DND-41 (cell line): ENCODE measurements at regions not wholly inside any gene's neighbourhood (a gene's known extent, or its start where the extent isn't known, plus 50 kb on each side); places are given as distances from the start of the nearest gene placed in this dataset.
"Not testable (repeated sequence)": the region's sequence is repeated elsewhere in the genome, so short reads cannot be mapped to it uniquely, and the experiment has no call there.

Experiments used
- EZH2 ChIP-seq: IDR thresholded peaks from 3 replicates; pipeline ENCODE4 v1.6.1; 2012; ENCODE audit warnings: borderline replicate concordance, low read depth, mild to moderate bottlenecking, moderate library complexity, low read length, inconsistent platforms; ENCODE audit not compliant: severe bottlenecking
- TF ChIP-seq, protein P1 (sequence below): IDR thresholded peaks from 2 replicates; pipeline ENCODE4 v1.5.1; 2012; ENCODE audit warnings: borderline replicate concordance, low read length, moderate library complexity, mild to moderate bottlenecking; ENCODE audit not compliant: poor library complexity, severe bottlenecking; ENCODE audit errors: extremely low read depth

DNA sequence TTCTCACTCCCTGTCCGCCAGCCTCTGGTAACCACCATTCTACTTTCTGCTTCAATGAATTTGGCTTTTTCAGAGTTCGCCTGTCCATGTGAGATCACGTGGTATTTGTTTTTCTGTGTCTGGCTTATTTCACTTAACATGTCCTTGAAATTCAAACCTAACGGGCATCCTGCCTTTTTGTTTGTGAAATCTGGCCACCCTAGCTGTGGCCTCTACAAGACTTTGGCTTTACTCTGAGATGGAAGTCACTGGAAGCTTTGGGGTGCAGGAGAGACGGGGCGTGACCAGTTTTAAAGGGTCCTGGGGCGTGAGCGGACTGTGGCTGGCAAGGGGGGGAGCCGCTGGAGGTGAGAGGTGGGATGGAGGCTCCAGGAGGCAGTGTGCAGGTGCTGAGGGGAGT lies 66.4 kb downstream of the PROP1 start:
- TF ChIP-seq, protein P1, sequence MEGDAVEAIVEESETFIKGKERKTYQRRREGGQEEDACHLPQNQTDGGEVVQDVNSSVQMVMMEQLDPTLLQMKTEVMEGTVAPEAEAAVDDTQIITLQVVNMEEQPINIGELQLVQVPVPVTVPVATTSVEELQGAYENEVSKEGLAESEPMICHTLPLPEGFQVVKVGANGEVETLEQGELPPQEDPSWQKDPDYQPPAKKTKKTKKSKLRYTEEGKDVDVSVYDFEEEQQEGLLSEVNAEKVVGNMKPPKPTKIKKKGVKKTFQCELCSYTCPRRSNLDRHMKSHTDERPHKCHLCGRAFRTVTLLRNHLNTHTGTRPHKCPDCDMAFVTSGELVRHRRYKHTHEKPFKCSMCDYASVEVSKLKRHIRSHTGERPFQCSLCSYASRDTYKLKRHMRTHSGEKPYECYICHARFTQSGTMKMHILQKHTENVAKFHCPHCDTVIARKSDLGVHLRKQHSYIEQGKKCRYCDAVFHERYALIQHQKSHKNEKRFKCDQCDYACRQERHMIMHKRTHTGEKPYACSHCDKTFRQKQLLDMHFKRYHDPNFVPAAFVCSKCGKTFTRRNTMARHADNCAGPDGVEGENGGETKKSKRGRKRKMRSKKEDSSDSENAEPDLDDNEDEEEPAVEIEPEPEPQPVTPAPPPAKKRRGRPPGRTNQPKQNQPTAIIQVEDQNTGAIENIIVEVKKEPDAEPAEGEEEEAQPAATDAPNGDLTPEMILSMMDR = not testable (repeated sequence)
- TF ChIP-seq EZH2 = not testable (repeated sequence)
